ENCODE measurements at regions not wholly inside any gene's neighbourhood (a gene's known extent, or its start where the extent isn't known, plus 50 kb on each side); places are given as distances from the start of the nearest gene placed in this dataset.
A peak's percentile ranks its signal among the peaks of the same experiment; 100 is the strongest.

DNA sequence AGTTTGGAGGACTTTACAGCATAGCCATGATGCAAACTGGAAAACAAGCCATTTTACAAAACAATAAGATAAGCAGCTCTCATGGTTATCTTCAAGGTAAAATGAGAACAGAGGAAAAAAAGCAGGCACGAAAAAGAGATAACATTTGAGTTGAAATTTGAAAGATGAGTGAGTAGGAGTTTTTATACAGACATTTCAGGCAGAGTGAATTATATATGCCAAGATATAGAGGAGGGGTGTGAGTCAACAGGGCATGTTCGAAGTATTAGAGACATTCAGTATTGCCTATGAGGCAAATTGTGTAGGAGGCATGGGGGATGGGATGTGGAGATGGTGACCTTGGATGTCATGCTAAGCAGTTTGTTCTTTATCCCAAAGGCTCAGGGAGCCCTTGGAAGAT lies 240.5 kb upstream of the MAN1A1 start:
- no peak overlapping the region for H2BK120ac ChIP-seq (ENCODE audit: low read depth, low read length)
- H3K79me1 ChIP-seq (ENCODE audit: low read length): no peaks in the 10 kb centered on the region
- no peak overlapping the region for H2BK15ac ChIP-seq (replicated peaks; ENCODE audit: low read depth)
- H3K4me3 ChIP-seq (ENCODE audit: low read length): no peak overlapping the region
- WGBS (ENCODE audit: extremely low coverage, insufficient coverage, low lambda C conversion rate): 100% methylated on average over 1 of the region's 2 CpGs
- H2AK5ac ChIP-seq (ENCODE audit: low read length): no peak overlapping the region
- H3K9ac ChIP-seq (ENCODE audit: low read length): no peak overlapping the region
- H2BK5ac ChIP-seq (ENCODE audit: low read length): no peak overlapping the region
- no peak overlapping the region for H3K18ac ChIP-seq (ENCODE audit: low read length)
- no peak overlapping the region for H3K23ac ChIP-seq (ENCODE audit: low read length)
- no peak overlapping the region for H4K5ac ChIP-seq (ENCODE audit: low read length)
- no peak for DNase-seq
- no peak overlapping the region for H4K8ac ChIP-seq (ENCODE audit: low read depth, low read length)
- no peaks in the 10 kb centered on the region for H3K27me3 ChIP-seq (ENCODE audit: insufficient read depth, low read length, poor library complexity)
- no peak overlapping the region for H3K4me2 ChIP-seq (ENCODE audit: low read length)
- H3K27ac ChIP-seq (ENCODE audit: low read depth, low read length): no peak overlapping the region
- no peaks in the 10 kb centered on the region for H3K4me1 ChIP-seq (ENCODE audit: control insufficient read depth, low read depth, low read length)
- H3K36me3 ChIP-seq (ENCODE audit: control insufficient read depth, insufficient read depth, low read length): no peaks in the 10 kb centered on the region
- no peaks in the 10 kb centered on the region for H3K79me2 ChIP-seq (ENCODE audit: control insufficient read depth, insufficient read depth, low read length)
- H3K56ac ChIP-seq (ENCODE audit: low read length): no peak overlapping the region
- no peak overlapping the region for H3K4ac ChIP-seq (ENCODE audit: low read depth, low read length)

- Histone ChIP-seq H3K27me3 (ENCODE audit: insufficient read depth, low read length, poor library complexity) (no peaks in the 10 kb centered on the region), H3K79me2 (ENCODE audit: control insufficient read depth, insufficient read depth, low read length) (no peaks in the 10 kb centered on the region), H3K27ac (ENCODE audit: low read depth, low read length) (no peak overlapping the region), H4K5ac (ENCODE audit: low read length) (no peak overlapping the region), H3K18ac (ENCODE audit: low read length) (no peak overlapping the region), H2BK15ac (replicated peaks; ENCODE audit: low read depth) (no peak overlapping the region), H3K36me3 (ENCODE audit: control insufficient read depth, insufficient read depth, low read length) (no peaks in the 10 kb centered on the region), H2BK120ac (ENCODE audit: low read depth, low read length) (no peak overlapping the region), H2AK5ac (ENCODE audit: low read length) (no peak overlapping the region), H3K56ac (ENCODE audit: low read length) (no peak overlapping the region), H3K4ac (ENCODE audit: low read depth, low read length) (no peak overlapping the region), H2BK5ac (ENCODE audit: low read length) (no peak overlapping the region), H3K4me2 (ENCODE audit: low read length) (no peak overlapping the region), H3K4me3 (ENCODE audit: low read length) (no peak overlapping the region), H3K79me1 (ENCODE audit: low read length) (no peaks in the 10 kb centered on the region), H3K9ac (ENCODE audit: low read length) (no peak overlapping the region), H4K8ac (ENCODE audit: low read depth, low read length) (no peak overlapping the region), H3K23ac (ENCODE audit: low read length) (no peak overlapping the region), H3K4me1 (ENCODE audit: control insufficient read depth, low read depth, low read length) (no peaks in the 10 kb centered on the region)
- peak; percentile 58 for DNase-seq
- WGBS (ENCODE audit: extremely low coverage, insufficient coverage, low lambda C conversion rate): no CpG with 5 or more reads among the region's 3 CpGs
Measured at GRCh38 chr6:119587537-119587936, 238.0 kb upstream of the MAN1A1 start.

- no peak for DNase-seq
- H4K8ac ChIP-seq (ENCODE audit: low read depth, low read length): no peak overlapping the region
- no peaks in the 10 kb centered on the region for H3K36me3 ChIP-seq (ENCODE audit: control insufficient read depth, insufficient read depth, low read length)
- no peaks in the 10 kb centered on the region for H3K79me1 ChIP-seq (ENCODE audit: low read length)
- no peak overlapping the region for H3K4me3 ChIP-seq (ENCODE audit: low read length)
- no peak overlapping the region for H2BK15ac ChIP-seq (replicated peaks; ENCODE audit: low read depth)
- no peaks in the 10 kb centered on the region for H3K27me3 ChIP-seq (ENCODE audit: insufficient read depth, low read length, poor library complexity)
- no peak overlapping the region for H2AK5ac ChIP-seq (ENCODE audit: low read length)
- no peak overlapping the region for H3K23ac ChIP-seq (ENCODE audit: low read length)
- no peak overlapping the region for H3K4me2 ChIP-seq (ENCODE audit: low read length)
- H2BK5ac ChIP-seq (ENCODE audit: low read length): no peak overlapping the region
- no peak overlapping the region for H3K9ac ChIP-seq (ENCODE audit: low read length)
- no CpG with 5 or more reads among the region's 3 CpGs for WGBS (ENCODE audit: extremely low coverage, insufficient coverage, low lambda C conversion rate)
- no peaks in the 10 kb centered on the region for H3K4me1 ChIP-seq (ENCODE audit: control insufficient read depth, low read depth, low read length)
- no peaks in the 10 kb centered on the region for H3K79me2 ChIP-seq (ENCODE audit: control insufficient read depth, insufficient read depth, low read length)
- H3K4ac ChIP-seq (ENCODE audit: low read depth, low read length): no peak overlapping the region
- no peak overlapping the region for H3K56ac ChIP-seq (ENCODE audit: low read length)
- H3K27ac ChIP-seq (ENCODE audit: low read depth, low read length): no peak overlapping the region
- no peak overlapping the region for H3K18ac ChIP-seq (ENCODE audit: low read length)
- H4K5ac ChIP-seq (ENCODE audit: low read length): no peak overlapping the region
- no peak overlapping the region for H2BK120ac ChIP-seq (ENCODE audit: low read depth, low read length)
Measured at GRCh38 chr6:119586250-119586882, 236.8 kb upstream of the MAN1A1 start.

DNA sequence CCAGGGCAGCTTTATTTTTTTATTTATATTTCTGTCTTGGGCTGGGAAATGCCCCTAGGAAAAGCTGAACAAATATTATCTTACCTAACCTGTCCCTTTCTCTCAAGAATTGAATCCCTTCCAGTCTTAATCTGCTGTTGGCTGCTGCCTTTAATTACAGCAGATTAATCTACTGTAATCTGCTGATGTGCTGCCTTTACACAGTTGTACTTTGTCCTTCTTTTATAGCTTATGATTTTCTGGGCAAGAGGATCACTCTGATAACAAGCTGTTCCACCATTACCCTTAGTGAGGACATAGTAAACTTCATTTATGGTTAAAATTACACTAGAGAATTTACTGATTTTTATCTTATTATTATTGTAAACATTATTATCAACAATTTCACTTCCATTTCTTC lies 234.5 kb upstream of the MAN1A1 start:
- Histone ChIP-seq H3K4me2 (ENCODE audit: low read length) (no peak overlapping the region), H4K5ac (ENCODE audit: low read length) (no peak overlapping the region), H3K27me3 (ENCODE audit: insufficient read depth, low read length, poor library complexity) (no peaks in the 10 kb centered on the region), H2BK15ac (replicated peaks; ENCODE audit: low read depth) (no peak overlapping the region), H3K79me1 (ENCODE audit: low read length) (no peaks in the 10 kb centered on the region), H3K4me1 (ENCODE audit: control insufficient read depth, low read depth, low read length) (no peaks in the 10 kb centered on the region), H4K8ac (ENCODE audit: low read depth, low read length) (no peak overlapping the region), H3K23ac (ENCODE audit: low read length) (no peak overlapping the region), H2BK5ac (ENCODE audit: low read length) (no peak overlapping the region), H3K27ac (ENCODE audit: low read depth, low read length) (no peak overlapping the region), H3K79me2 (ENCODE audit: control insufficient read depth, insufficient read depth, low read length) (no peaks in the 10 kb centered on the region), H3K4me3 (ENCODE audit: low read length) (no peak overlapping the region), H3K56ac (ENCODE audit: low read length) (no peak overlapping the region), H2BK120ac (ENCODE audit: low read depth, low read length) (no peak overlapping the region), H3K36me3 (ENCODE audit: control insufficient read depth, insufficient read depth, low read length) (no peaks in the 10 kb centered on the region), H3K4ac (ENCODE audit: low read depth, low read length) (no peak overlapping the region), H3K18ac (ENCODE audit: low read length) (no peak overlapping the region), H3K9ac (ENCODE audit: low read length) (no peak overlapping the region), H2AK5ac (ENCODE audit: low read length) (no peak overlapping the region)
- DNase-seq: no peak

- Histone ChIP-seq H2BK15ac (replicated peaks; ENCODE audit: low read depth) (no peak overlapping the region), H3K4me3 (ENCODE audit: low read length) (no peak overlapping the region), H4K8ac (ENCODE audit: low read depth, low read length) (no peak overlapping the region), H3K27ac (ENCODE audit: low read depth, low read length) (no peak overlapping the region), H3K18ac (ENCODE audit: low read length) (no peak overlapping the region), H3K27me3 (ENCODE audit: insufficient read depth, low read length, poor library complexity) (no peaks in the 10 kb centered on the region), H2AK5ac (ENCODE audit: low read length) (no peak overlapping the region), H3K36me3 (ENCODE audit: control insufficient read depth, insufficient read depth, low read length) (no peaks in the 10 kb centered on the region), H3K79me1 (ENCODE audit: low read length) (no peaks in the 10 kb centered on the region), H3K9ac (ENCODE audit: low read length) (no peak overlapping the region), H3K4me1 (ENCODE audit: control insufficient read depth, low read depth, low read length) (no peaks in the 10 kb centered on the region), H3K4me2 (ENCODE audit: low read length) (no peak overlapping the region), H4K5ac (ENCODE audit: low read length) (no peak overlapping the region), H3K79me2 (ENCODE audit: control insufficient read depth, insufficient read depth, low read length) (no peaks in the 10 kb centered on the region), H2BK120ac (ENCODE audit: low read depth, low read length) (no peak overlapping the region), H3K56ac (ENCODE audit: low read length) (no peak overlapping the region), H3K23ac (ENCODE audit: low read length) (no peak overlapping the region), H2BK5ac (ENCODE audit: low read length) (no peak overlapping the region), H3K4ac (ENCODE audit: low read depth, low read length) (no peak overlapping the region)
- no peak for DNase-seq
- whole genome bisulfite sequencing (ENCODE audit: extremely low coverage, insufficient coverage, low lambda C conversion rate): no CpG with 5 or more reads among the region's 3 CpGs
Measured at GRCh38 chr6:119581220-119581619, 231.7 kb upstream of the MAN1A1 start.

DNA sequence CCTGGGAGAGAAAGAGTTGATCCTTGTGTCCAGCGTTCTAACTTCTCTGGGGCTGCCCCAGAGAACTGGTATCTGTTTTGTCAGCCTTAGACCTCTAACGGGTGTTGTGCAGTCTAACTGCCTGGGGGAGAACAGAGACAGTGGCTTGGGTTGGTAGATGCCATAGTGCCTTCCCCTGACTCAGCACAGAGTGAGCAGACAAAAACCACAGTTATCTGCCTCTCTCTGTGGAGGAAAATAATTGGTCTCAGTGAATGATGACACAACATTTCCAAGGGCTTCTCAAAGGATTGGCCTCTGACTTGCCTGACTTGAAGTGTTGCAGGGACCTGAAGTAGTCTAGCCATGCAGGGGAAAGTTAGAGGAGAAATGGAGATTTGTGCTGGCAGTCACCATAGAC lies 226.2 kb upstream of the MAN1A1 start:
- Histone ChIP-seq H3K56ac (ENCODE audit: low read length) (no peak overlapping the region), H2AK5ac (ENCODE audit: low read length) (no peak overlapping the region), H3K4me3 (ENCODE audit: low read length) (no peak overlapping the region), H2BK15ac (replicated peaks; ENCODE audit: low read depth) (no peak overlapping the region), H3K79me2 (ENCODE audit: control insufficient read depth, insufficient read depth, low read length) (no peaks in the 10 kb centered on the region), H3K9ac (ENCODE audit: low read length) (no peak overlapping the region), H3K18ac (ENCODE audit: low read length) (no peak overlapping the region), H2BK5ac (ENCODE audit: low read length) (no peak overlapping the region), H3K4me2 (ENCODE audit: low read length) (no peak overlapping the region), H3K36me3 (ENCODE audit: control insufficient read depth, insufficient read depth, low read length) (no peaks in the 10 kb centered on the region), H3K23ac (ENCODE audit: low read length) (no peak overlapping the region), H3K27me3 (ENCODE audit: insufficient read depth, low read length, poor library complexity) (no peaks in the 10 kb centered on the region), H3K27ac (ENCODE audit: low read depth, low read length) (no peak overlapping the region), H3K4me1 (ENCODE audit: control insufficient read depth, low read depth, low read length) (no peaks in the 10 kb centered on the region), H3K4ac (ENCODE audit: low read depth, low read length) (no peak overlapping the region), H2BK120ac (ENCODE audit: low read depth, low read length) (no peak overlapping the region), H4K5ac (ENCODE audit: low read length) (no peak overlapping the region), H3K79me1 (ENCODE audit: low read length) (no peaks in the 10 kb centered on the region), H4K8ac (ENCODE audit: low read depth, low read length) (no peak overlapping the region)
- WGBS (ENCODE audit: extremely low coverage, insufficient coverage, low lambda C conversion rate): no CpG with 5 or more reads among the region's 2 CpGs
- DNase-seq: no peak

Data from mesendoderm (in vitro differentiated cells).